ENCODE measurements at regions not wholly inside any gene's neighbourhood (a gene's known extent, or its start where the extent isn't known, plus 50 kb on each side); places are given as distances from the start of the nearest gene placed in this dataset.
"Not testable (repeated sequence)": the region's sequence is repeated elsewhere in the genome, so short reads cannot be mapped to it uniquely, and the experiment has no call there.

DNA sequence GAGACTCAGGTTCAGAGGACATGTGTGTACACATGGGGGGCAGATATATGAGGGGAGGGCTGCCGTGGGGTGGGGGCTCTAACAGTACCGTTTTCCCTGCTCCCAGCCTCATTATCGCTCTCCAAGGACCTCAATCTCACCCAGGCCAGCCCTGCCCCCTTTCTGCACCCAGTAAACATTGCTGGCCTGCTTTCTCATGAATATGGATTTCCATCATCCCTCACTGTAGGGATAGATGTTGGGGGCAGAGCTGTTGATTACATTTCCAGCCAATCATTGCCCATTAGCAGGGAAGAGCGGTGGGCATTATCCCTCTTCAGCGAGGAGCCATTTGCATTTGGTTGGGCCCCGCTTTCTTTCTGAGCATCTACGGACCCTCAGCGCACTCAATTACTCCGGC lies 273.8 kb downstream of the RPS6KC1 start:
- no peak for DNase-seq (ENCODE audit: low read depth)

DNA sequence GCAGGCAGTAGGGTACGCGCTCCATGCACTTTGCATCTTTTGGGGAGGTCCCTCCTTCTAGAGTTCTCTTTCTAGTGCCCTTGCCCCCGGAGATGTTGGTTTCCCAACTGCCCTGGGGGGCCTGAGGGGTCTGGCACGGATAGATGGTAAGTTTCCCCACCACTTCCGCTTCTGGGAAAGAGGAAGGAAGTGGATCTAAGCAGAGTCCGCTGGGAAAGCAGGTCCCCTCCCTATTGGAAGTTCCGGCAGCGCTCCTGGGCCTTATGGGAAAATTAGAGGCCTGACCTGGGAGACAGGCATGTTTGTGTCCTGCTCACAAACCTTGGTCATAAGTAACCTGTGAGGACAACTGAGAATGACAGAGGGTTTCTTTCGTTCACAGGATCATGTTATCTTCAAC lies 274.4 kb downstream of the RPS6KC1 start:
- no peak for DNase-seq (ENCODE audit: low read depth)

DNA sequence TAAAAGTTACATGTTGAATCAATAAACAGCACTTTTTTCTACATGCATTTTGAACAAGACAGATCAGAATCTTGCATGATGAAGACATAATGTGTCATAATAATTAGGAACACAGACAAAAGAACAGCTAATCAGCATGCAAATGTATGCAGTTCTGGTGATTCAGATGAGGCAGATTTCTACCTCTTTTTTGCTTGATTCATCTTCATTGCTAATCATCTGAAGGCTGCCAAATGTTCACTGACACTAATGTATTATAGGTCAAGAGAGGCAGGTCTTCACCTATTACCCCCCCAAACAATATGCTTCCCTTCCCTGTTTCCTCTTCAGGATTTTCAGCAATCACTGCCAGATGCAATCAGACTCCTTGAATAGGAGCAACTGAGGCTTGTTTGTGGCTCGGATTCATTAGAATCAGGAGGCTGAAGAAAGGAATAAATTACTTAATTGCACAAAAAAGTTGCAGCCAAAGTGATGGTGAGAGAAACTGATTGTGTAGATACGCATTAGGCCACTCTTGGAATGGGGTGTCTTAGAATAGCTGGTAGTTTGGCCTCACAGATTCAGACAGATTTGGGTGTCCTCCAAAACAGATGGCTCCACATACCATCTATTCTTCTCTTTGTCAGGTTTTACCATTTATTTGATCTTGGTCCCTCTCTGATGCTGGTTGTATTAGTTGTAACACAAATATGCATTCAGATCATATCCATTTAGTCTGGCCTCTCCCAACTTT lies 275.4 kb downstream of the RPS6KC1 start:
- DNase-seq (ENCODE audit: low read depth), result peak; percentile 7

- peak; percentile 92 for DNase-seq (ENCODE audit: low read depth)
Observed at GRCh38 chr1:213327017-213327667, 276.1 kb downstream of the RPS6KC1 start.

- DNase-seq (ENCODE audit: low read depth), result no peak
Observed at GRCh38 chr1:213329406-213330008, 278.5 kb downstream of the RPS6KC1 start.

GRCh38 chr1:213330281-213330680 lies 279.2 kb downstream of the RPS6KC1 start:
- DNase-seq (ENCODE audit: low read depth), result no peak

DNA sequence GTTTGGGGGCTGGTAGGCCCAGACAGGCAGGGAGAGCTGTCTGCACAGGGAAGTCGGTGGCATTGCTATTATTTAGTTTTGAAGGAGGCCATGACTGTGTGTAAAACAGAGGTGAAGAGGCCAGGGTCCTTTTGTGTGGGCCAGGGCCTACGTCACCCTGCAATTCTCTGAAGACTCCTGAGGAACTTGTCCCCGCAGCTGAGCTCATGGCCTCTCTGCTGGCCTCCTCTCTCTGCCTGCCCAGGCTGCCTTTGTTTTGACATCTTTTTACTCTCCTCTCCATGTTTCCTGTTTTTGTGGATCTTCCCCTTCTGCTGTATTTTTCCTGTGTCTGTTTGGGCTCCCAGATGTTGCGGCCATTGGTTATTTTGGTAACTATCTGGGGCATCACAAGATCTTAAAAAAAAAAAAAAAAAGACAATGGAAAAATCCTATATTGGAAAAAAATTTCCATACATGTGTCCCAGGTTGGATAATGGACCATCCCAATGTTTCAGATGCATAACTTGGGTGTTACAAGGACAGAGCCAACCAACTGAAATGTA lies 280.7 kb downstream of the RPS6KC1 start:
- no peak for DNase-seq (ENCODE audit: low read depth)

GRCh38 chr1:213332491-213332890 lies 281.4 kb downstream of the RPS6KC1 start:
- DNase-seq (ENCODE audit: low read depth), result no peak

- peak; percentile 13 for DNase-seq (ENCODE audit: low read depth)
Observed at GRCh38 chr1:213333121-213333520, 282.1 kb downstream of the RPS6KC1 start.

DNA sequence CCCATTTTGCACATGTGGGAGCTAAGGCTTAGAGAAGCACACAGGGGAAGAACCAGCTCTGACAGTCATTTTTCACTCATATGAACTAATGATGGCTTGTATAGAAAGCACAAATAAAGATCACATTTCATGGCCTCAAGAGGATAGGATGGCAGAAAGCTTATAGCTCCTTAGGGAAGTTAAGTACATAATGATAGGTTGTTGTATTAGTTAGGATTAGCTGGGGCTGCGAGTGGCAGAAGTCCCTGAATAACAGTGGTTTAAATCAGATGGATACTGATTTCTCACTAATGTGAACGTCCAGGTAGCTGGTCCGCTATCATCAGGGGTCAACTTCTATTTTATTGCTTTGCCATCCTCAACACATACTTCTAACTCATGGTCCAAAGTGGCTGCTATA lies 284.0 kb downstream of the RPS6KC1 start:
- DNase-seq (ENCODE audit: low read depth), result no peak

DNA sequence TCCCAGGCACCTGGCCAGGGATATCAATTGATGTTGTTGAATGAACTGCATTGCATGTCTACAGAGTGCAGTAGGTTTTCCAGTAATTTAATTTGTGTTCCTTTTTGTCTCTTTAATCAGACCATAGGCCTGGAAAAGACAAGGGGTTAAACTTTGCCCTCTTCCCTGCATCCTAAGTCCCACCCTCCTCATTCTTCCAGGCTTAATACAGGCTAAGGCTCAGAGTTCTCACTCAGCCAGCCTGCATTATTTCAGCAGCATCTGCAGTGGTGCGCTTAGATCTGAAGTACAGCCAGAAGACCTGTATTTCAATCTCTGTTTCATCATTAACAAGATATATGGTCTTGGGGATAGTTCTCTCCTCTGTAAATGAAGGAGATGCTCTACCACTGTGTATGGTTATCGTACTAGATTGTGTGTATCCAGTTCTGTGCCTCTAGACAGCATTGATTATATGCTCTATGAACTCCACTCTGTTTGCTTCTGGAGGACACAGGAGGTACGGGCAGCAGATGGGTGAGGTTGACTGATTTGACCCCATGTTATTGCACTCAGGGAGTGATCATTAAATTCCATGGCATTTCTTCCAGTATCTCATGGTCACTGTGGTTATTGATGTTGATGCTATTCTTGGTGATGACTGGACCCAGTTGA lies 286.1 kb downstream of the RPS6KC1 start:
- no peak for DNase-seq (ENCODE audit: low read depth)

DNA sequence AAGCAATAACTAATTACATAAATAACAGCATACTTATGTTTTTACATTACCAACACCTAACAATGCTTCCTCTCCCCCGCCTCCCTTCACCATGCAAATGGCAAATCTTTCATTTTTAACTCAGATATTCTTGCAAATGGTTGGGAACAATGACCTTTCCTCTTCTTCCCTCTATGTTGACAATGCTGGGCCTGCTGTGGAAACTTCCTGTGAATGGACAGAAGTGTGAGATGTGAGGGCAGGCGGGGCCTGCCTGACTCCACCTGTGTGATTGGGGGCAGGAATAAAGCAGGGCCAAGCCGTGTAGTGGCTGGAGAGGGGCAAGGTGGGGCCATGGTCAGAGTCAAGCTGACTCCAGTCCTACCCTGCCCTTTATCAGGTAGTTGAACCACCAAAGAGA lies 289.6 kb downstream of the RPS6KC1 start:
- no peak for DNase-seq (ENCODE audit: low read depth)

DNA sequence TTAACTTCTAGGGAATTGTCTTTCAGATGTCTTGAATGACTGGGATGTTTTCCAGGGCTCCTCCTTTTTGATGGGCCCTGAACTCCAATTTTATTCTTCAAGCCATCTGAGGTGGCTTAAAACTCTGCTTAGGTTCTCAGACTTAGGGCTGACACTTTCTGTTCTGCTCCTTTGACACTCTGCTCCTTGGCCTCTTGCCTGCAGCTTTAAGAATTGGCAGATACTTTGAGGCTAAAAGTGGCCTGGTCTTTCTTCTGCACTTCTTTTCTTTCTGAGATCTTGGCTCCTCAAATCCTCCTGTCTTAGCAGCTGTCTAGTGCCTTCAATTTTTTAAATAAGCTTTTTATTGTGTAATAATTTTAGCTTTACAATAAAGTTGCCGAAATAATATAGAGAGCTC lies 294.6 kb downstream of the RPS6KC1 start:
- no peak for DNase-seq (ENCODE audit: low read depth)

GRCh38 chr1:213357403-213357802 lies 306.4 kb downstream of the RPS6KC1 start:
- DNase-seq (ENCODE audit: low read depth), result no peak

DNA sequence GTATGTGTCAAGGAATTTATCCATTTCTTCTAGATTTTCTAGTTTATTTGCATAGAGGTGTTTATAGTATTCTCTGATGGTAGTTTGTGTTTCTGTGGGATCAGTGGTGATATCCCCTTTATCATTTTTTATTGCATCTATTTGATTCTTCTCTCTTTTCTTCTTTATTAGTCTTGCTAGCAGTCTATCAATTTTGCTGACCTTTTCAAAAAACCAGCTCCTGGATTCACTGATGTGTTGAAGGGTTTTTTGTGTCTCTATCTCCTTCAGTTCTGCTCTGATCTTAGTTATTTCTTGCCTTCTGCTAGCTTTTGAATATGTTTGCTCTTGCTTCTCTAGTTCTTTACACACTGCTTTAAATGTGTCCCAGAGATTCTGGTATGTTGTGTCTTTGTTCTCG lies 307.3 kb downstream of the RPS6KC1 start:
- DNase-seq (ENCODE audit: low read depth), result not testable (repeated sequence)

GRCh38 chr1:213362598-213362997 lies 311.6 kb downstream of the RPS6KC1 start:
- no peak for DNase-seq (ENCODE audit: low read depth)

DNA sequence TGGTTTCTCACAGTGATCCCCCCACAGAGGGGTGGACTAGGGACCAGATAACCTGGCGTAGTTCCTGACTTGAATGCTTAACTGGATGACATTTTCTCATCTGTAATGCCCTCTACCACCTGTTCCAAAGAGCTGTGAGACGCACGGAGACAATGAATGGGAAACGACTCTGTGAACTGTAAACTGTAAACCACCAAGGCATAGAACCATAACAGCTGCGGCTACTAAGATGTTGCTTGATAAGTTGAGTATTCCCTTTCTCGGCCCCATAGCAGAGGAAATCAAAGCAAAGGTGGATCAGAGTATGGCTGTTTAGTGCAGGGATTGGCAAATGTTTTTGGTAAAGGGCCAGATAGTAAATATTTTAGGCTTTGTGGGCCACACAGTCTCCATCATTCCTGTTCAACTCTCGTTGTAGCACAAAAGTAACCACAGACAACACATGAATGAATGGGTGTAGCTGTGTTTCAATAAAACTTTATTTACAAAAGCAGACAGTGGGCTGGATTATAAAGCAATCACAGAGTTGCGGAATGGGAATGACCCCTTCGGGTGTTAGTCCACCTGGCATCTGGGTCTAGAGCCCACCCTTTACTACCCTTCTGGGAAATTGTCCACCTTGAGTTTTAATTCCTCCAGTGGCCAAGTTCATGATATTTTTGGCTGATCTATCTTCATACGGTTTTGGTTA lies 315.2 kb downstream of the RPS6KC1 start:
- no peak for DNase-seq (ENCODE audit: low read depth)

GRCh38 chr1:213369465-213369864 lies 318.4 kb downstream of the RPS6KC1 start:
- no peak for DNase-seq (ENCODE audit: low read depth)

- DNase-seq (ENCODE audit: low read depth), result no peak
Observed at GRCh38 chr1:213370523-213370922, 319.5 kb downstream of the RPS6KC1 start.

DNA sequence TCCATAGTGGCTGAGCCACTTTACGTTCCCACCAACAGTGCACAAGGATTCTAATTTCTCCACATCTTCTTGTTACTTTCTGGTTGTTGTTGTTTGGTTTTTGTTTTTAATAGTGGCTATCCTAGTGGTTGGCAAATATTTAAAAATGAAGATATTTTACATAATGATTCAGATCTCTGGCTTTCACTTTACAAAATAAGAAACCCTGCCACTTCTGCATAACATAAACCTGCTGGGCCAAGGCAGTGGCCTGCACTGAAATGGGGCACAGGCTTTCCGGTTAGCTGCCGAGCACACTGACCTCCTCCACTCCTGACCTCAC lies 320.4 kb downstream of the RPS6KC1 start:
- no peak for DNase-seq (ENCODE audit: low read depth)

DNA sequence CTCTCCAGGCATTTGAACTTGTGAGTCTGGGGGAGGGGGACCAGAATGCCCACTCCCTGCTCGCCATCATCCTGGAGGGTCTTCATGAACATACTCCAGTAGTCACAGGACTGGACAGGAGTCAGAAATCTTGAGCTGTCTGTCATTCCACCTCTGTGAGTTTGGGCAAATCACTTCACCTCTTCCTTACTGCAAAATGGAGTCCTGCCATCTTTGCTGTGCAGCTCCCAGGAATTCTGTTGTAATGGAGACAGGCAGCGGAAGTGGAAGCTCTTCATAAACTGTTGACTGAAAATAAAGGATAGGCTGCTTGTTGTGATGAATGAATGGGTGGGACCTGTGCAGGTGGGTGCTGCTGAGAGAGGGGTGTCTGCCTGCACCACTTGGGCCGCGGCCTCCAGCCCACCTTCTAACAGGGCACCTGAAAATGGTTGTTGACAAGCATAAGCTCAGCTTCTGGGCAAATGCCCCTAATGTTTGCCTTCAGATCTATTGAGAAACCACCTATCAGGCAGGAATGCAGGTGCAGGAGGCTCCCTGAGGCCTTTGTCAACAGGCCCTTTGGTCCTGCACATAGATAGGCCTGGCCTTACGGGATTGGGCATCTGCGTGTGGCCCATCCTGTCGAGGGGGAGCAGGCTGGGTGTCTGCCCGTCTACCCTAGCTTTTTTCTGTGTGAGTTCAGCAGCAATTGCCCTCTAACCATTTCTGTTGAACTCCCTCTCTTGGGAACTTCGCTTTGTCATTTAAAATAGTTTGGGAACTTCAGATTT lies 321.0 kb downstream of the RPS6KC1 start:
- no peak for DNase-seq (ENCODE audit: low read depth)

All from EH (cell line).